ENCODE measurements at regions not wholly inside any gene's neighbourhood (a gene's known extent, or its start where the extent isn't known, plus 50 kb on each side); places are given as distances from the start of the nearest gene placed in this dataset.

DNA sequence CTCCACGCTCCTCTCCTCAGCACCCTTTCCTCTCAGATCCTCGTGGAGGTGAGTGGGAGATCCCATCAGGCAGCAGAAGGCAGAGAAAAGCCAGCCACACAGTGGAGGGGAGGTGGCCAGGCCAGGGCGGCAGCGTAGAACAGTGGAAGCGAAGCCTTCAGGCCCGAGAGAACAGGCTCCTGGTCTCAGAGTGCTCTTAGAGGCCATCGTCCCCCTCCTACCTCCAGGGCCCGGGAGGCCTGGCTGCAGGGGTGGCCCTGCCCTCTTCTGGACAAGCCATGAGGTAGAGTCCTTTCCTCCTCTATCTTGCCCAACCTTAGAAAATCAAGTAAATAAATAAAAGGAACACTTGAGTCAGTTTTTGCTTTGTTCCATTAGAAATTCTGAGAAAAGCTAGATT is 202.0 kb downstream of the KATNAL1 start:
- no peak for DNase-seq

DNA sequence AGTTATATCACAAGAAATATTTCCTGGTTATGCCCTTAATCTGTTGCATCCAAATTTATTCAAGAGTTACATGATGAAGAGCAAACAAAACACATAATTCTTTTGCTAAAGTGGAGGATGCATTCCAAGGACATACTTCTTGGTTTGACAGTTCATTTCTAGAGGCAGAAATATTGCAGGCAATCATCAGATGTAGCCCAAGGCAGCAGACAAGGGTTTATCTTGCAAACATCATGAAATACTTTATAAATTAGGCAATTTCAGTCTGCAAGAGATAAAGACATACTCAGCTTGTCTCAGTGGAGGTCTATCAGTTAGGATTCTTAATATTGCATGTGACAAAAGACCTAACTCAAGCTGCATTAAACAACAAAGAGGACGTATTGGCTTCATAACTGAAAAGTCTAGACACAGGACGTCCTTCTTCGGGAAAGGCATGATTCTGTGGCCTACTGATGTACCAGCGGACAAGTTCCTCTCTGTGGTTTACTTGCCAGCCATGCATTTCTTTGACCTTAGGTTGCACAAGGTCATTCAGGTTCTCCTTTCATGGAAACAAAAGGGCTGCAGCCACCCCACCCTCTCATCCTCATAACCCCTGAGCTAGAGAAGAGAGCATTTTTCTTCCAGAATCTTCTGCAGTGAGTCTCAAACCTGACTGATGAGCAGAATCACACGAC is 204.1 kb downstream of the KATNAL1 start:
- DNase-seq, result no peak

- no peak for DNase-seq
Measured at GRCh38 chr13:30100226-30100625, 207.1 kb downstream of the KATNAL1 start.

- DNase-seq, result no peak
Measured at GRCh38 chr13:30097701-30098100, 209.7 kb downstream of the KATNAL1 start.

DNA sequence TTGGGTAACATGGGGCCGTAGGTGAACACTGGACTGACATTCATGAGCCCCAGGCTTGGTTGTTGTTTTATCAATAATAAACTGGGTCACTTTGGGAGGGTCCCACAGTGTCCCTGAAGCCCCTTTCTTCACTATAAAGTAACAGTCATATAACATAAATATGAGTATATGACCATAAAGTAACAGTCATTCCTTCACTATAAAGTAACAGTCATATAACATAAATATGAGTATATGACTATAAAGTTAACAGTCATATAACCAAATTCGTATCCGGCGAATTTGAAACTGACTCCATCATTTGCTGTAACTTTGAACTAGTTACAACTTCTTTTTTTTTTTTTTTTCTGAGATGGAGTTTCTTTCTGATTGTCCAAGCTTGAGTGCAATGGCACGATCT is 210.3 kb downstream of the KATNAL1 start:
- DNase-seq, result no peak

DNA sequence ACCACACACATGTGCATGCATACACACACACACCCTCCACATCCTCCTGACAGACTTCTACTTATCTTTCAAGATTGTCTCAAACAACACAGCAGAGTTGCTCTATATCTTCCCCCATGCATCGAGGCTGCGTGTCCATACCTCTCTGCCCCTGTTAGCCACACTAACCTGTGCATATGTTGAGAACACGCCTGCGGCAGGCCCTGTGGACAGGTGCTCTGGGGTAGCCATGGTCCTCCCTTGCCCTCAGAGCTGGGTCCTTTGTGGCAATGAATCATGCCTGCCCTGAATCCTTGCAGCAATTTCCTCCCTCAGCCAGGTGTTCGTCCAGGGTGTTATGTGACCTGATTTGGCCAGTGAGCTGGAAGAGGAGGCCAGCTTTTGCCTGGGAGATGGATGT is 213.3 kb downstream of the KATNAL1 start:
- DNase-seq, result no peak

DNA sequence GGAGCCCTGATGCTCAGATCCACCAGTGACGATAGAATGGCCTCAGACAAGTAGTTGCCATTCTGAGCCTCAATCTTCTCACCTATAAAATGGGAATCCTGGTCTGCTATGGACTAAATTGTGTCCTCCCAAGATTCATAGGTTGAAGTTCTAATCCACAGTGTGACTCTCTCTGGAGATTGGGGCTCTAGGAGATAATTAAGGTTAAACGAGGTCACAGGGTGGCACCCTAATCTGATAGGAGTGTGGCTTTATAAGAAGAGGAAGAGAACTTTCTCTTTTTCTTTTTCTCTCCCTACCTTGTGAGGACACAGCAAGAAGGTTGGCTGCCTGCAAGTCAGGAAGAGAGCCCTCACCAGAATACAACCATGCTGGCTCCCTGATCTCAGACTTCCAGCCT is 214.1 kb downstream of the KATNAL1 start:
- DNase-seq, result no peak

DNA sequence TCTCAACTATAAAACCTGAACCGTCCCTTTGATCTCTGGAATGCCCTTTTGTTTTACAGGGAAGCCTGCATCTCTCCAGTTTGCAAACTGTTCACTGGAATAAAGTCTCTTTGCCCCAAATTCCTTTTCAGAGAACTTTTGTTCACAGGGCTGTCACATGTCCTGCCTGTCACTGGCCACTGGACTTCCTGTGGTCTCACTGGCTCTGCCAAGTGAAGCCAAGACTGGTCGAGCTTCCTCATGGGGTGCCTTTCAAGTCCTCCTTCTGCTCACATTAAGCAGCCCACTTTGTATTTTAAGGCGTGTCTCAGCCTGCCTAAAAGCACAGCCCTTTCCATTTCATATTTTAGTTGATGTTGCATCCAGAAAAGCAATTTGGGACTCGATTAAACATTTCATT is 215.7 kb downstream of the KATNAL1 start:
- no peak for DNase-seq

GRCh38 chr13:30091035-30091434 is 216.3 kb downstream of the KATNAL1 start:
- DNase-seq, result no peak

- no peak for DNase-seq
Measured at GRCh38 chr13:30088312-30088855, 219.0 kb downstream of the KATNAL1 start.

GRCh38 chr13:30085087-30085486 is 222.3 kb downstream of the KATNAL1 start:
- no peak for DNase-seq

DNA sequence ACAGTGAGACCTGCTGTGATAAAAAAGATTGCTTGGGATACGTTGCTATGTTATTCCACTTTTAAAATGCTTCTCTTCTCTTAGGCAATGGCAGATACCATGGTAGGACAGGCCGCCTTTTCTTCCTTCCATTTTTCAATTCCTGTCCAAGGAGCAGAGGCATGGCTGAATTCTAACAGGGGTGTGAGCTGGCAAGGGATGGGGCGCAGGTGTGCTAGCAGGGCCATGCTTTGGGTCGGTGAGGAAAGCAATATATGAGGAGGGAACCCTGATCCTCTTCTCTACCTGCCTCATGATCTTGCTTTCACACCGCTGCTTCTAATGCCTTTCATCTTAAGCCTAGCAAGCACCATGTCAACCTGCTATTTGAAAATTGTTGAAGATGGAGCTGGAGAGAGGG is 225.0 kb downstream of the KATNAL1 start:
- DNase-seq, result no peak

GRCh38 chr13:30081331-30081730 is 226.0 kb downstream of the KATNAL1 start:
- DNase-seq, result no peak

DNA sequence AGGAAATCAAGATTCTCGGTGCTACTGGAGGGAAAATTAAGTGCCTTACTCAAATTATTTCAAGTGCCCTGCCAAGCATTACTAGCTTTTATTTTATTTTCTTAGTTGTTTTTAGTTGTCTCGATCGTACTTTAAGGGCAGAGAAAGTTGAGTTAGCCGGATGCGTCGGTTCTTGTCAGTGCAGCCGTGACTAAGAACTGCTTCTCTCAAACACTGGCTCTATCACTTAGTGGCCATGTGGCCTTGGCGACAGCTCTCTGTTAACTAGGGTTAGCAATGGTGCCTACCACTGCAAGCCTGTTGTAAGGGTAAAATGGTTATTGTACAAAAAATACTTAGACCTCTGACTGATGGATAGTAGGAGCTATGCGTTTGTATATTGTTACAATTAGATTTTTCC is 227.8 kb downstream of the KATNAL1 start:
- DNase-seq, result no peak

GRCh38 chr13:30078059-30078458 is 227.6 kb upstream of the UBL3 start:
- DNase-seq, result no peak

GRCh38 chr13:30077240-30077735 is 226.9 kb upstream of the UBL3 start:
- no peak for DNase-seq

GRCh38 chr13:30074955-30075614 is 224.7 kb upstream of the UBL3 start:
- DNase-seq, result no peak

DNA sequence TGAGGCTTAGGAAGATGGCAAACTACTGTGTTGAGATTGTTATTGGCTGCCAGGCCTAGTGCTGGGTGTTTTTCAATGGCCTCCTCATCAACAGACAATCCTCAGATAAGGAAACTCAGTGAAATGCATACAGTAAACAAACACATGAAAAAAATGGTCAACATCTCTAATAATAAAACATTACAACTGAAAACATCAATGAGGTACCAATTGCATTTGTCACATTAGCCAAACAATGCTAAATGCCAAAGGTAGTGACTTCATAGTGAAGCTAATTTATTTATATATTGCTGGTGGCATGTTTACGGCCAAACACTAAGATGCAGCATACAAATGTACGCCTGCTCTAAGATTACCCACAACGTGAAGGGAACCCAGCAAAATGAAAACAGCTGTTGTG is 224.0 kb upstream of the UBL3 start:
- DNase-seq, result no peak

DNA sequence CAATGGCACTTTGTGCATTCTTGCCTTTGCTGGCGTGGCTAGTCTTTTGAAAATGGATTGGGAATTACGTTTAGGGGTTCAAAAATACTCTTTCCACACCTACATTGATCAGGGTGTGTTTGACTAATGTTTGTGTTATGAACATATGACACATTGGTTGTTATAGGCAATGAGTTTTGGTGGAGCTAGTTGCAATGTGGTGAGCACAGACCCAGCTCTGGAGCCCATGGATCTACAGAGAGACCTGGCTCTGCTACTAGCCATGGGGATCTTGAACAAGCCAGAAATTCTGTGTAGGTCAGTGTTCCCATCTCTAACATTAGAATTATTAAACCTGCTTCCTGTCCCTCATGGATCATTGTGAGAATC is 222.4 kb upstream of the UBL3 start:
- DNase-seq, result no peak

DNA sequence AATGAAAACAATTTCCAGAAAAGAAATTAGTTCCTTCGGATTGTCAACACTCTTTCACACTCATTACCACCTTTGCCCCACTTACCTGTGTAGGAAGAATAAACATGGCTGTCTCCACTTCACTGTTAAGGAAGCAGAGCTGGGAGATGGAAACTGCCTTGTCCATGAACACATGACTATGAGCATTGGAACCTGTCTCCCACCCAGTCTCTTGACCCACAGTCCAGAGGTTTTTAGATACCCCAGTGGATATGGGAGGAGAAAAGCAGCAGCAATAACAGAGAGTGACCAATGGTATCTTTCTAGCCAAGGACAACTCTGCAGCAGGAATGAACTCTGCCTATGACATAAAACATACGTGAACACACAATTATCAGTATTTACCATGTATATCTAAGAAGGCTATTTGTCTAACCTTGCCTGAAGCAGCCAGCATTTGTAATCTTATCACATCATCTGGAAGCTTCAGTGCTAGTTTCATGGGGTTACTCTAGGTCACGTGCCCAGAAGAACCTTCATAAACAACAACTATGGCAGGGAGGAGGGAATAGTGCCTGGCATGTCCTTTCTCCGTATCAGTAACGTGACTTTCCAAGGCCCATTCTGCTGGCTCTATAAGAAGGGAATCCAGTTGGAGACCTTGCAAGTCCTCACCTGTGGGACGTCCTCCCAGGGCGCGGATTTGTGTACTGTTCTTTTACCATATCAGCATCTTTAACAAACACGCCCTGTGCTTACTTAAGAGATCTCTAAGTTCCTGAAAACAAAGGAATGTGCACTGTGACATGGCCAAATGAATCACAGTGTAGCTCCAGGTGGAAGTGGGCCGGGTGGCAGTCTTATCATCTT is 221.8 kb upstream of the UBL3 start:
- DNase-seq, result no peak

GRCh38 chr13:30065181-30065580 is 214.8 kb upstream of the UBL3 start:
- DNase-seq, result no peak

DNA sequence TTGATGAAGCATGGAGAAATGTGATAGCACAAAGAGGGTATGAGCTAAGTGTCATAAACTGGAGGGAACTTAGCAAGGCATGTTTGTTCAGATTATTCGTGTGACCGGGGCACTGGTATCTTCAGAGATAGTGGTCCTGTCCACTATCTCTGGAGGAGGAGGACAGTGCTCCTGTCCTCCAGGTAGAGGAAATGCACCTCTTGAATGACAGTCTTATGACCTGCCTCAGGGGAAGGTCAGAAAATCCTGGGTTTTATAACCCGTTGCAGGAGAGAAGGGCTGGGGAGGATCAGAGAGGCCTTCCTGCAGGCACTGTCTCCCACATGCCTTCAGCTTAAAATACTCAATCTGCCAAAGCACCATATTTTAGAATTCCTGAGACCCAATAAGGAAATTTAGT is 213.5 kb upstream of the UBL3 start:
- no peak for DNase-seq

DNA sequence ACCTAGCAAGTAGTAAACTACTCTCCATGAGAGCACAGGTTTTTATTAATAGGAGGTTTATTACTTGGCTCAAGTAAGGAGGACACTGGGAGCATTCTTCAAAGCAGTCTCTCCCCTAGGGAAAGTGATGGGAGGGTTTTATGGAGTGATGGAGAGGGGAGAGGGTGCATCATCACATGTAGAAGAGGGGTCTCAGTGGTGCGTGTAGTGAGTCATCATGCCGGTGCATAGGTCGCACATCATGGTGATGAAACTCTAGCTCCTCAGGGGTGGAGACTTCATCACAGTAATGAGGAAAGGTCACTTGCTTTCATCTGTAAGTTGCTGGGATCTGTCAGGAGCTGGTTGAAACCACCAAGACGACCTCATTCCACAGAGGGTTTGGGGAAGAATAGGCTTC is 210.8 kb upstream of the UBL3 start:
- no peak for DNase-seq

DNA sequence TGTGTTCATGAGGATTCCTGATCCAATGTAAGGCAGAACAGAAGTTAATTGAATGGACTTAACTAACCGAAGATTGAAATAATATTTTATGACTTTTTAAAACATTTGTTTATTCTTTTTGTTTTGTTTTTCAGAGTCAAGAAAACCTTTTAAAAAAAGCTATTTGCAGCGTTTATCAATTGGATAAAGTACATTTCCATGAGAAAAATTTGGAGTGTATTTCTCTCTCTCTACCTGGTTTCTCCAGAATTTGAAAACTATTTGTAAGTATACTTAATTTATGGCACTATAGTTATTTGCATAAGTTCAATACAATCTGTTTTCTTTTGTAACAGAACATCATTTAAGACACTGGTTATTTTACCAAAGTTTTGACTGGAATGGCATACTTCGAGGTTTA is 208.0 kb upstream of the UBL3 start:
- DNase-seq, result no peak
